Parathyroid adenoma (tissue), 2 donors: ENCODE measurements at regions not wholly inside any gene's neighbourhood (a gene's known extent, or its start where the extent isn't known, plus 50 kb on each side); places are given as distances from the start of the nearest gene placed in this dataset.

ENCODE experiments used
- H2AFZ ChIP-seq: fragments of 300-600 bp; sonication (generic); one replicate; pipeline ENCODE4 v1.7.0; 2017; ENCODE audit warnings: antibody characterized with exemption, mild to moderate bottlenecking
- H3K27ac ChIP-seq: fragments of 300-600 bp; sonication (generic); one replicate; pipeline ENCODE4 v1.7.0; 2017
- H3K27me3 ChIP-seq: fragments of 300-600 bp; sonication (generic); one replicate; pipeline ENCODE4 v1.7.0; 2017; ENCODE audit warnings: low read length; ENCODE audit not compliant: control insufficient read depth, insufficient read depth
- H3K36me3 ChIP-seq: fragments of 300-600 bp; sonication (generic); one replicate; pipeline ENCODE4 v1.7.0; 2017; ENCODE audit warnings: low read length; ENCODE audit not compliant: control insufficient read depth, insufficient read depth
- H3K4me1 ChIP-seq: fragments of 300-600 bp; sonication (generic); one replicate; pipeline ENCODE4 v1.7.0; 2017; ENCODE audit warnings: control low read depth
- H3K4me2 ChIP-seq: fragments of 300-600 bp; sonication (generic); one replicate; pipeline ENCODE4 v1.7.0; 2017; ENCODE audit warnings: low read length
- H3K4me3 ChIP-seq: fragments of 300-600 bp; sonication (generic); one replicate; pipeline ENCODE4 v1.7.0; 2017; ENCODE audit warnings: low read depth, low read length
- H3K79me2 ChIP-seq: fragments of 300-600 bp; sonication (generic); one replicate; pipeline ENCODE4 v1.7.0; 2017; ENCODE audit warnings: control low read depth
- H3K9ac ChIP-seq: fragments of 300-600 bp; sonication (generic); one replicate; pipeline ENCODE4 v1.7.0; 2017; ENCODE audit warnings: mild to moderate bottlenecking
- H3K9me3 ChIP-seq: fragments of 300-600 bp; sonication (generic); one replicate; pipeline ENCODE4 v1.7.0; 2017; ENCODE audit warnings: low read length; ENCODE audit not compliant: control insufficient read depth
- CTCF ChIP-seq: fragments of 300-600 bp; sonication (generic); IDR thresholded peaks from one replicate; pipeline ENCODE4 v1.7.0; 2017; ENCODE audit warnings: antibody characterized with exemption, mild to moderate bottlenecking
- donor health status: primary hyperparathyroidism.

GRCh38 chr11:82007521-82007920 lies 726.1 kb downstream of the FAM181B start:
- H2AFZ ChIP-seq = no peak overlapping the region
- no peak overlapping the region for H3K27ac ChIP-seq
- no peaks in the 10 kb centered on the region for H3K4me1 ChIP-seq
- no peak for TF ChIP-seq CTCF
- no peaks in the 10 kb centered on the region for H3K36me3 ChIP-seq
- no peak overlapping the region for H3K4me3 ChIP-seq
- H3K4me2 ChIP-seq = no peak overlapping the region
- H3K9me3 ChIP-seq = no peaks in the 10 kb centered on the region
- no peak overlapping the region for H3K9ac ChIP-seq
- H3K27me3 ChIP-seq = no peaks in the 10 kb centered on the region
- H3K79me2 ChIP-seq = no peaks in the 10 kb centered on the region

GRCh38 chr11:82004537-82005213 lies 729.0 kb downstream of the FAM181B start:
- no peaks in the 10 kb centered on the region for H3K9me3 ChIP-seq

GRCh38 chr11:82003671-82004515 lies 729.8 kb downstream of the FAM181B start:
- no peak overlapping the region for H3K4me3 ChIP-seq
- no peak overlapping the region for H3K9ac ChIP-seq
- TF ChIP-seq CTCF = no peak
- no peaks in the 10 kb centered on the region for H3K36me3 ChIP-seq
- no peak overlapping the region for H3K4me2 ChIP-seq
- H3K27me3 ChIP-seq = no peaks in the 10 kb centered on the region
- H2AFZ ChIP-seq = no peak overlapping the region
- no peaks in the 10 kb centered on the region for H3K79me2 ChIP-seq
- no peaks in the 10 kb centered on the region for H3K4me1 ChIP-seq
- H3K27ac ChIP-seq = no peak overlapping the region
- H3K9me3 ChIP-seq = no peaks in the 10 kb centered on the region

More at GRCh38 chr11:82004537-82005213, 729.0 kb downstream of the FAM181B start:
- no peak overlapping the region for H3K9ac ChIP-seq
- no peaks in the 10 kb centered on the region for H3K36me3 ChIP-seq
- no peaks in the 10 kb centered on the region for H3K4me1 ChIP-seq
- H3K4me3 ChIP-seq = no peak overlapping the region
- no peaks in the 10 kb centered on the region for H3K79me2 ChIP-seq
- TF ChIP-seq CTCF = no peak
- no peak overlapping the region for H3K27ac ChIP-seq
- no peak overlapping the region for H3K4me2 ChIP-seq
- no peaks in the 10 kb centered on the region for H3K27me3 ChIP-seq
- no peak overlapping the region for H2AFZ ChIP-seq

- Histone ChIP-seq H3K4me3 (no peak overlapping the region), H3K4me1 (no peaks in the 10 kb centered on the region), H3K79me2 (no peaks in the 10 kb centered on the region), H3K9me3 (no peaks in the 10 kb centered on the region), H2AFZ (no peak overlapping the region), H3K27me3 (no peaks in the 10 kb centered on the region), H3K36me3 (no peaks in the 10 kb centered on the region), H3K4me2 (no peak overlapping the region), H3K27ac (no peak overlapping the region), H3K9ac (no peak overlapping the region)
- no peak for TF ChIP-seq CTCF
Observed at GRCh38 chr11:82003024-82003423, 730.6 kb downstream of the FAM181B start.
